WERI-Rb-1 (cell line): ENCODE measurements at regions not wholly inside any gene's neighbourhood (a gene's known extent, or its start where the extent isn't known, plus 50 kb on each side); places are given as distances from the start of the nearest gene placed in this dataset.
A peak's percentile ranks its signal among the peaks of the same experiment; 100 is the strongest.

Experiments used
- DNase-seq: peaks from one replicate; pipeline ENCODE4 v3.0.0-alpha.2; 2020
- H3K27ac ChIP-seq: fragments of 250-450 bp; sonication (Bioruptor Pico); 2 replicates; pipeline ENCODE4 v1.5.1; 2020; ENCODE audit warnings: mild to moderate bottlenecking, moderate library complexity
- H3K27me3 ChIP-seq: fragments of 250-450 bp; sonication (Bioruptor Pico); 2 replicates; pipeline ENCODE4 v1.5.1; 2021; ENCODE audit warnings: mild to moderate bottlenecking, low read depth, moderate library complexity; ENCODE audit not compliant: insufficient read depth, severe bottlenecking
- H3K36me3 ChIP-seq: fragments of 250-450 bp; sonication (Bioruptor Pico); 2 replicates; pipeline ENCODE4 v1.5.1; 2020; ENCODE audit warnings: mild to moderate bottlenecking, moderate library complexity
- H3K4me3 ChIP-seq: 2 replicates; pipeline ENCODE4 v1.5.1; 2011; ENCODE audit warnings: low read depth, mild to moderate bottlenecking, control low read depth, low read length
- H3K9me3 ChIP-seq: fragments of 250-450 bp; sonication (Bioruptor Pico); 2 replicates; pipeline ENCODE4 v1.5.1; 2021; ENCODE audit warnings: mild to moderate bottlenecking, moderate library complexity; ENCODE audit not compliant: severe bottlenecking
- TF ChIP-seq, protein P1 (sequence below): IDR thresholded peaks from 2 replicates; pipeline ENCODE4 v1.5.1; 2011; ENCODE audit warnings: low read depth, mild to moderate bottlenecking, control low read depth, inconsistent platforms, low read length

DNA sequence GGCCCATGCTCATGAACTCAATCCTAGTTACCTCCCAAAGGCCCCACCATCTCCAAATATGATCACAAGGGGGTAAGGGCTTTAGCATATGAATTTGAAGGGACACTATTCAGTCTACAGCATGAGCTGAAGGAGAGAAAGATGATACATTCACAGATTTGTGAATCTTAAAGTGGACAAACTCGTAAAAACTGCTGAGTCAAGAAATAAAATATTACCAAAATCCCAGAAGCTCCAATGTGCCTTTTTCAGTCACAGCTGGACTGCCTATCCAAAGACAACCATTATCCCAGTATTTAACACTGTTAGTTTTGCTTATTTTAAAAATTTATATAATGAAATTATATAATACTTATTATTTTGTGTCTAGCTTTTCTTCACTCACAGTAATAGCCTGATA is 109.0 kb downstream of the CXXC4 start:
- H3K4me3 ChIP-seq: no peak overlapping the region
- no peak overlapping the region for H3K27ac ChIP-seq
- no peaks in the 10 kb centered on the region for H3K9me3 ChIP-seq
- DNase-seq: no peak
- no peaks in the 10 kb centered on the region for H3K27me3 ChIP-seq
- TF ChIP-seq, protein P1, sequence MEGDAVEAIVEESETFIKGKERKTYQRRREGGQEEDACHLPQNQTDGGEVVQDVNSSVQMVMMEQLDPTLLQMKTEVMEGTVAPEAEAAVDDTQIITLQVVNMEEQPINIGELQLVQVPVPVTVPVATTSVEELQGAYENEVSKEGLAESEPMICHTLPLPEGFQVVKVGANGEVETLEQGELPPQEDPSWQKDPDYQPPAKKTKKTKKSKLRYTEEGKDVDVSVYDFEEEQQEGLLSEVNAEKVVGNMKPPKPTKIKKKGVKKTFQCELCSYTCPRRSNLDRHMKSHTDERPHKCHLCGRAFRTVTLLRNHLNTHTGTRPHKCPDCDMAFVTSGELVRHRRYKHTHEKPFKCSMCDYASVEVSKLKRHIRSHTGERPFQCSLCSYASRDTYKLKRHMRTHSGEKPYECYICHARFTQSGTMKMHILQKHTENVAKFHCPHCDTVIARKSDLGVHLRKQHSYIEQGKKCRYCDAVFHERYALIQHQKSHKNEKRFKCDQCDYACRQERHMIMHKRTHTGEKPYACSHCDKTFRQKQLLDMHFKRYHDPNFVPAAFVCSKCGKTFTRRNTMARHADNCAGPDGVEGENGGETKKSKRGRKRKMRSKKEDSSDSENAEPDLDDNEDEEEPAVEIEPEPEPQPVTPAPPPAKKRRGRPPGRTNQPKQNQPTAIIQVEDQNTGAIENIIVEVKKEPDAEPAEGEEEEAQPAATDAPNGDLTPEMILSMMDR: no peak
- H3K36me3 ChIP-seq: no peaks in the 10 kb centered on the region

- H3K27me3 ChIP-seq: no peaks in the 10 kb centered on the region
- TF ChIP-seq, protein P1: no peak
- H3K27ac ChIP-seq: no peak overlapping the region
- H3K4me3 ChIP-seq: no peak overlapping the region
- H3K9me3 ChIP-seq: peaks cover 2% of the 10 kb centered on the region
- H3K36me3 ChIP-seq: no peaks in the 10 kb centered on the region
- no peak for DNase-seq
These were observed 111.7 kb downstream of the CXXC4 start for GRCh38 chr4:104382961-104383360.

DNA sequence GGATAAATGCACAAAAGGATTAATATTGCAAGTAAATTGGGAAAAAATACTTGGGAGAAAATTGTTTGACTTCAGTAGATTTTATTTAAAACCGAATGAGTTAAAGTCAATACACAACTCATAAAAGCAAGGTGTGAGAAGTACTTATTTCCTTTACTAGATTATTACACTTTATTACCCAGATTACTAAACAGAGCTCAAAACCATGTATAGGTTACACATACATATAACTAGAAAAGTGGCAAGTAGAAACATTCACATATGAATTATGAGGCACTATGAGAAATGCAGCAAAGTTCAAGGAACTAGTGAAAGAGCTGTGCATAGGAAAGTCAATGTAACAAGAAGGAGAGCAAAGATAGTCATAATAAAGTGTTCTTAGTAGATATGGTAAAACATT is 113.0 kb downstream of the CXXC4 start:
- H3K4me3 ChIP-seq: no peak overlapping the region
- H3K27me3 ChIP-seq: no peaks in the 10 kb centered on the region
- H3K36me3 ChIP-seq: no peaks in the 10 kb centered on the region
- H3K9me3 ChIP-seq: peaks cover 2% of the 10 kb centered on the region
- H3K27ac ChIP-seq: no peak overlapping the region
- DNase-seq: no peak
- TF ChIP-seq, protein P1: no peak

GRCh38 chr4:104365618-104366017 is 129.1 kb downstream of the CXXC4 start:
- Histone ChIP-seq H3K27me3 (no peaks in the 10 kb centered on the region), H3K9me3 (no peaks in the 10 kb centered on the region), H3K36me3 (no peaks in the 10 kb centered on the region), H3K4me3 (no peak overlapping the region), H3K27ac (no peak overlapping the region)
- no peak for DNase-seq
- TF ChIP-seq, protein P1: no peak

- H3K27ac ChIP-seq: no peak overlapping the region
- TF ChIP-seq, protein P1: no peak
- H3K4me3 ChIP-seq: no peak overlapping the region
- H3K36me3 ChIP-seq: no peaks in the 10 kb centered on the region
- DNase-seq: no peak
- H3K27me3 ChIP-seq: no peaks in the 10 kb centered on the region
- peaks cover 8% of the 10 kb centered on the region for H3K9me3 ChIP-seq
These were observed 141.2 kb downstream of the CXXC4 start for GRCh38 chr4:104353481-104353880.

- H3K9me3 ChIP-seq: peaks cover 8% of the 10 kb centered on the region
- no peak overlapping the region for H3K4me3 ChIP-seq
- H3K27ac ChIP-seq: no peak overlapping the region
- no peaks in the 10 kb centered on the region for H3K36me3 ChIP-seq
- no peak for DNase-seq
- TF ChIP-seq, protein P1: peak; percentile 64
- no peaks in the 10 kb centered on the region for H3K27me3 ChIP-seq
These were observed 142.5 kb downstream of the CXXC4 start for GRCh38 chr4:104352211-104352610.
